H9 (cell line): ENCODE measurements at regions not wholly inside any gene's neighbourhood (a gene's known extent, or its start where the extent isn't known, plus 50 kb on each side); places are given as distances from the start of the nearest gene placed in this dataset.

Source experiments
- DNase-seq: peaks from one replicate; pipeline ENCODE4 v3.0.0-alpha.2; 2017
- H2AFZ ChIP-seq: one replicate; pipeline ENCODE4 v1.6.1; 2013; ENCODE audit warnings: mild to moderate bottlenecking, low read length, control low read depth, moderate library complexity
- H2AK5ac ChIP-seq: 2 replicates; pipeline ENCODE4 v1.6.1; 2013; ENCODE audit warnings: low read length, control low read depth, mixed read lengths; ENCODE audit not compliant: insufficient read length
- H2BK120ac ChIP-seq: one replicate; pipeline ENCODE4 v1.6.1; 2013; ENCODE audit warnings: low read depth, mild to moderate bottlenecking, low read length, control low read depth, inconsistent platforms; ENCODE audit not compliant: poor library complexity, severe bottlenecking
- H2BK12ac ChIP-seq: 2 replicates; pipeline ENCODE4 v1.6.1; 2013; ENCODE audit warnings: low read length, control low read depth, mixed read lengths, low read depth; ENCODE audit not compliant: insufficient read length
- H2BK15ac ChIP-seq: 2 replicates; pipeline ENCODE4 v1.6.1; 2013; ENCODE audit warnings: low read depth, low read length, control low read depth
- H2BK20ac ChIP-seq: one replicate; pipeline ENCODE4 v1.6.1; 2013; ENCODE audit warnings: low read depth, mild to moderate bottlenecking, low read length, control low read depth, inconsistent platforms; ENCODE audit not compliant: poor library complexity, severe bottlenecking
- H2BK5ac ChIP-seq: 2 replicates; pipeline ENCODE4 v1.6.1; 2013; ENCODE audit warnings: low read length, control low read depth, mixed read lengths; ENCODE audit not compliant: insufficient read length
- H3K14ac ChIP-seq: 2 replicates; pipeline ENCODE4 v1.6.1; 2013; ENCODE audit warnings: low read length, control low read depth; ENCODE audit not compliant: insufficient read depth
- H3K18ac ChIP-seq: 2 replicates; pipeline ENCODE4 v1.6.1; 2013; ENCODE audit warnings: low read depth, mild to moderate bottlenecking, mixed read lengths, low read length, control low read depth; ENCODE audit not compliant: insufficient read length
- H3K23ac ChIP-seq: 2 replicates; pipeline ENCODE4 v1.6.1; 2013; ENCODE audit warnings: low read length, control low read depth, mixed read lengths, low read depth; ENCODE audit not compliant: insufficient read length
- H3K23me2 ChIP-seq: 2 replicates; pipeline ENCODE4 v1.6.1; 2013; ENCODE audit warnings: low read depth, mild to moderate bottlenecking, mixed read lengths, low read length, control low read depth; ENCODE audit not compliant: insufficient read length, poor library complexity, severe bottlenecking
- H3K27ac ChIP-seq: 2 replicates; pipeline ENCODE4 v1.5.1; 2013; ENCODE audit warnings: low read length, control low read depth, mixed read lengths, low read depth; ENCODE audit not compliant: insufficient read length
- H3K27me3 ChIP-seq: 2 replicates; pipeline ENCODE4 v1.6.1; 2013; ENCODE audit warnings: low read length, control low read depth, inconsistent platforms; ENCODE audit not compliant: insufficient read depth
- H3K4ac ChIP-seq: 2 replicates; pipeline ENCODE4 v1.6.1; 2013; ENCODE audit warnings: low read depth, mild to moderate bottlenecking, control low read depth, inconsistent platforms, low read length, moderate library complexity
- H3K4me1 ChIP-seq: 2 replicates; pipeline ENCODE4 v1.6.1; 2013; ENCODE audit warnings: low read length, control low read depth, inconsistent platforms; ENCODE audit not compliant: insufficient read depth
- H3K4me2 ChIP-seq: 2 replicates; pipeline ENCODE4 v1.6.1; 2013; ENCODE audit warnings: low read length, control low read depth, mixed read lengths; ENCODE audit not compliant: insufficient read length, insufficient read depth
- H3K56ac ChIP-seq: 2 replicates; pipeline ENCODE4 v1.6.1; 2013; ENCODE audit warnings: low read depth, mild to moderate bottlenecking, mixed read lengths, low read length, control low read depth; ENCODE audit not compliant: insufficient read length
- H3K79me1 ChIP-seq: 2 replicates; pipeline ENCODE4 v1.6.1; 2013; ENCODE audit warnings: low read depth, mild to moderate bottlenecking, moderate library complexity, low read length, control low read depth, inconsistent platforms; ENCODE audit not compliant: insufficient read depth, poor library complexity, severe bottlenecking
- H3K79me2 ChIP-seq: 2 replicates; pipeline ENCODE4 v1.6.1; 2013; ENCODE audit warnings: low read length, control low read depth, inconsistent platforms; ENCODE audit not compliant: insufficient read depth
- H3K9ac ChIP-seq: 2 replicates; pipeline ENCODE4 v1.6.1; 2013; ENCODE audit warnings: low read length, control low read depth, mixed read lengths; ENCODE audit not compliant: insufficient read length; ENCODE audit errors: extremely low read depth
- H3K9me3 ChIP-seq: one replicate; pipeline ENCODE4 v1.6.1; 2013; ENCODE audit warnings: low read depth, low read length, inconsistent platforms; ENCODE audit not compliant: control insufficient read depth
- H3T11ph ChIP-seq: one replicate; pipeline ENCODE4 v1.6.1; 2013; ENCODE audit warnings: mild to moderate bottlenecking, low read length, control low read depth, inconsistent platforms
- H4K20me1 ChIP-seq: one replicate; pipeline ENCODE4 v1.6.1; 2013; ENCODE audit not compliant: control insufficient read depth, insufficient read length, insufficient read depth
- H4K5ac ChIP-seq: 2 replicates; pipeline ENCODE4 v1.6.1; 2013; ENCODE audit warnings: low read depth, mild to moderate bottlenecking, mixed read lengths, low read length, control low read depth; ENCODE audit not compliant: insufficient read length
- H4K8ac ChIP-seq: replicated peaks from 2 replicates; pipeline ENCODE4 v1.6.1; 2013; ENCODE audit warnings: low read length, control low read depth, mixed read lengths, low read depth; ENCODE audit not compliant: insufficient read length
- H4K91ac ChIP-seq: 2 replicates; pipeline ENCODE4 v1.6.1; 2013; ENCODE audit warnings: low read depth, mild to moderate bottlenecking, moderate library complexity, mixed read lengths, low read length, control low read depth; ENCODE audit not compliant: insufficient read length
- H3K27ac Mint-ChIP-seq, 3 experiments: 2 replicates in 2 of 3; 3 replicates in 1 of 3; pipeline ENCODE4 v1.8.0; 2020 to 2021; ENCODE audit warnings: mixed read lengths in 3 of 3, mild to moderate bottlenecking in 1 of 3, moderate library complexity in 1 of 3
- H3K27me3 Mint-ChIP-seq: 2 replicates; pipeline ENCODE4 v1.8.0; 2021; ENCODE audit warnings: low read depth, mild to moderate bottlenecking, moderate library complexity, mixed read lengths
- H3K36me3 Mint-ChIP-seq, 3 experiments: 2 replicates in 2 of 3; 3 replicates in 1 of 3; pipeline ENCODE4 v1.8.0; 2020 to 2021; ENCODE audit warnings: low read depth in 3 of 3, mixed read lengths in 3 of 3; ENCODE audit not compliant: insufficient read depth in 1 of 3
- H3K4me1 Mint-ChIP-seq, 2 experiments: 2 replicates each; pipeline ENCODE4 v1.8.0; 2020; ENCODE audit warnings: mixed read lengths in 2 of 2
- H3K4me3 Mint-ChIP-seq, 2 experiments: 2 replicates in 1 of 2; 3 replicates in 1 of 2; pipeline ENCODE4 v1.8.0; 2020 to 2021; ENCODE audit warnings: mild to moderate bottlenecking in 2 of 2, mixed read lengths in 2 of 2, moderate library complexity in 1 of 2
- H3K9me3 Mint-ChIP-seq, 2 experiments: 2 replicates in 1 of 2; 3 replicates in 1 of 2; pipeline ENCODE4 v1.8.0; 2020; ENCODE audit warnings: mild to moderate bottlenecking in 2 of 2, mixed read lengths in 2 of 2, moderate library complexity in 1 of 2
- WGBS: extraction: QIAGEN DNeasy Blood & Tissue Kit; methylation state at CpG from one replicate; pipeline ENCODE4 v1.1.7; 2013; ENCODE audit warnings: missing lambda C conversion rate, low lambda C conversion rate, mixed read lengths; ENCODE audit not compliant: insufficient read length; ENCODE audit errors: extremely low coverage; 5-methylcytosine and 5-hydroxymethylcytosine counted together
- TF ChIP-seq, protein P1 (sequence below): fragments of 200-600 bp; sonication (generic); conservative IDR thresholded peaks from 3 replicates; pipeline ENCODE4 v1.8.0; 2021; ENCODE audit warnings: antibody characterized with exemption, mild to moderate bottlenecking

DNA sequence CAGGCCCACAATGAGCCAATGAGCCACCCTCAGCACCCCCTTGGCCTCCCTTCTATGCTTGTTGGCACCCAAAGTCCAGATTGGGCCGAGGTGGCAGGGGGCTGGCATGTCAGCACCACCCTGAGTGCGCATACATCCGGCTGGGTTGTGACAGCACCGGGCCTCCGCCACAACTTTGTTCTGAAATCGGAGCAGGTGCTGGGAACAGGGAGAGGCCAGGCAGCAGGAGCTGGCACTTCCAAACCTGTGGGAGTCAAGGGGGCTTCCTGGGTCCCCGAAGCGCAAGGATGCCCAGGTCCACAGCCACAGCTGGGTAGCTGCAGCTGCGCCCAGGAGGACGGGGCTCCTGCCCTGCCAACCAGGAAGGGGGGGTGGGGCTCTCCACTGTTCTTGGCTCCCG lies 1911.9 kb upstream of the WWC1 start:
- no peak overlapping the region for H3K56ac ChIP-seq
- H3K4me2 ChIP-seq = no peak overlapping the region
- WGBS = no CpG with 5 or more reads among the region's 11 CpGs
- no peak overlapping the region for H2BK15ac ChIP-seq
- TF ChIP-seq, protein P1, sequence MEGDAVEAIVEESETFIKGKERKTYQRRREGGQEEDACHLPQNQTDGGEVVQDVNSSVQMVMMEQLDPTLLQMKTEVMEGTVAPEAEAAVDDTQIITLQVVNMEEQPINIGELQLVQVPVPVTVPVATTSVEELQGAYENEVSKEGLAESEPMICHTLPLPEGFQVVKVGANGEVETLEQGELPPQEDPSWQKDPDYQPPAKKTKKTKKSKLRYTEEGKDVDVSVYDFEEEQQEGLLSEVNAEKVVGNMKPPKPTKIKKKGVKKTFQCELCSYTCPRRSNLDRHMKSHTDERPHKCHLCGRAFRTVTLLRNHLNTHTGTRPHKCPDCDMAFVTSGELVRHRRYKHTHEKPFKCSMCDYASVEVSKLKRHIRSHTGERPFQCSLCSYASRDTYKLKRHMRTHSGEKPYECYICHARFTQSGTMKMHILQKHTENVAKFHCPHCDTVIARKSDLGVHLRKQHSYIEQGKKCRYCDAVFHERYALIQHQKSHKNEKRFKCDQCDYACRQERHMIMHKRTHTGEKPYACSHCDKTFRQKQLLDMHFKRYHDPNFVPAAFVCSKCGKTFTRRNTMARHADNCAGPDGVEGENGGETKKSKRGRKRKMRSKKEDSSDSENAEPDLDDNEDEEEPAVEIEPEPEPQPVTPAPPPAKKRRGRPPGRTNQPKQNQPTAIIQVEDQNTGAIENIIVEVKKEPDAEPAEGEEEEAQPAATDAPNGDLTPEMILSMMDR = no peak
- H4K91ac ChIP-seq = no peak overlapping the region
- no peak overlapping the region for H4K5ac ChIP-seq
- no peak overlapping the region for H3K14ac ChIP-seq
- no peak overlapping the region for H2AFZ ChIP-seq
- DNase-seq = no peak
- no peak overlapping the region for H3K18ac ChIP-seq
- H2BK20ac ChIP-seq = no peak overlapping the region
- no peak overlapping the region for H2BK120ac ChIP-seq
- Mint-ChIP-seq H3K4me1 (peaks cover 6 to 8% of the 10 kb centered on the region in 2 experiments; a peak in 3 of 4 replicates), H3K36me3 (peaks cover 11 to 22% (median 17%) of the 10 kb centered on the region in 3 experiments), H3K9me3 (peaks cover 10 to 11% of the 10 kb centered on the region in 2 experiments), H3K27me3 (no peaks in the 10 kb centered on the region), H3K27ac (no peak overlapping the region), H3K4me3 (no peak overlapping the region)
- no peaks in the 10 kb centered on the region for H4K20me1 ChIP-seq
- no peaks in the 10 kb centered on the region for H3K79me2 ChIP-seq
- H3K27ac ChIP-seq = no peak overlapping the region
- H3K4ac ChIP-seq = no peak overlapping the region
- H3K9me3 ChIP-seq = no peaks in the 10 kb centered on the region
- H3K23me2 ChIP-seq = no peaks in the 10 kb centered on the region
- H2AK5ac ChIP-seq = no peak overlapping the region
- H2BK12ac ChIP-seq = no peak overlapping the region
- no peaks in the 10 kb centered on the region for H3K27me3 ChIP-seq
- H3K23ac ChIP-seq = no peak overlapping the region
- H3K9ac ChIP-seq = no peak overlapping the region
- H3T11ph ChIP-seq = no peak overlapping the region
- no peak overlapping the region for H4K8ac ChIP-seq
- H3K4me1 ChIP-seq = no peaks in the 10 kb centered on the region
- no peak overlapping the region for H2BK5ac ChIP-seq
- H3K79me1 ChIP-seq = no peaks in the 10 kb centered on the region
